Kidney epithelial cell (primary cell): ENCODE measurements at regions not wholly inside any gene's neighbourhood (a gene's known extent, or its start where the extent isn't known, plus 50 kb on each side); places are given as distances from the start of the nearest gene placed in this dataset.
A peak's percentile ranks its signal among the peaks of the same experiment; 100 is the strongest.

Experiments used
- DNase-seq: peaks from one replicate; pipeline ENCODE4 v3.0.0-alpha.2; 2010; ENCODE audit warnings: low read depth
- H3K27me3 ChIP-seq: 2 replicates; pipeline ENCODE4 v1.6.0; 2011; ENCODE audit warnings: low read length; ENCODE audit not compliant: control insufficient read depth, insufficient read depth
- H3K36me3 ChIP-seq: 2 replicates; pipeline ENCODE4 v1.5.1; 2011; ENCODE audit warnings: low read length; ENCODE audit not compliant: control insufficient read depth, insufficient read depth
- H3K4me3 ChIP-seq: 2 replicates; pipeline ENCODE4 v1.5.1; 2011; ENCODE audit warnings: low read depth, mild to moderate bottlenecking, control low read depth, low read length
- CTCF ChIP-seq: IDR thresholded peaks from 2 replicates; pipeline ENCODE4 v1.5.1; 2011; ENCODE audit warnings: mild to moderate bottlenecking, moderate library complexity, low read length, control low read depth, inconsistent platforms; ENCODE audit not compliant: insufficient read depth, poor library complexity, severe bottlenecking

GRCh38 chr2:41087946-41088345 lies 636.1 kb upstream of the SLC8A1 start:
- no peak for DNase-seq
- TF ChIP-seq CTCF = no peak
- H3K27me3 ChIP-seq = no peaks in the 10 kb centered on the region
- no peak overlapping the region for H3K4me3 ChIP-seq
- H3K36me3 ChIP-seq = no peaks in the 10 kb centered on the region

GRCh38 chr2:41101281-41101680 lies 649.4 kb upstream of the SLC8A1 start:
- Histone ChIP-seq H3K4me3 (no peak overlapping the region), H3K27me3 (no peaks in the 10 kb centered on the region), H3K36me3 (no peaks in the 10 kb centered on the region)
- peak; percentile 7 for DNase-seq
- TF ChIP-seq CTCF = no peak

GRCh38 chr2:41109744-41110143 lies 657.9 kb upstream of the SLC8A1 start:
- H3K36me3 ChIP-seq = no peaks in the 10 kb centered on the region

GRCh38 chr2:41111836-41112627 lies 660.1 kb upstream of the SLC8A1 start:
- no peak for DNase-seq
- H3K4me3 ChIP-seq = no peak overlapping the region
- no peaks in the 10 kb centered on the region for H3K27me3 ChIP-seq
- no peaks in the 10 kb centered on the region for H3K36me3 ChIP-seq
- TF ChIP-seq CTCF = no peak

More at GRCh38 chr2:41109744-41110143, 657.9 kb upstream of the SLC8A1 start:
- Histone ChIP-seq H3K4me3 (no peak overlapping the region), H3K27me3 (no peaks in the 10 kb centered on the region)
- TF ChIP-seq CTCF = no peak
- no peak for DNase-seq

GRCh38 chr2:41116106-41116797 lies 664.4 kb upstream of the SLC8A1 start:
- H3K27me3 ChIP-seq = no peaks in the 10 kb centered on the region
- H3K4me3 ChIP-seq = no peak overlapping the region
- no peak for DNase-seq
- TF ChIP-seq CTCF = no peak
- no peaks in the 10 kb centered on the region for H3K36me3 ChIP-seq

GRCh38 chr2:41119489-41119888 lies 667.6 kb upstream of the SLC8A1 start:
- no peak for DNase-seq
- no peaks in the 10 kb centered on the region for H3K36me3 ChIP-seq
- no peak overlapping the region for H3K4me3 ChIP-seq
- no peaks in the 10 kb centered on the region for H3K27me3 ChIP-seq
- TF ChIP-seq CTCF = no peak
